Left renal pelvis (tissue), 4 donors: ENCODE measurements at regions not wholly inside any gene's neighbourhood (a gene's known extent, or its start where the extent isn't known, plus 50 kb on each side); places are given as distances from the start of the nearest gene placed in this dataset.

Experiments used
- DNase-seq, 4 donors: peaks; one replicate each; pipeline ENCODE4 v3.0.0-alpha.2; 2013; ENCODE audit warnings: low read depth in 4 of 4, low spot score in 3 of 4

DNA sequence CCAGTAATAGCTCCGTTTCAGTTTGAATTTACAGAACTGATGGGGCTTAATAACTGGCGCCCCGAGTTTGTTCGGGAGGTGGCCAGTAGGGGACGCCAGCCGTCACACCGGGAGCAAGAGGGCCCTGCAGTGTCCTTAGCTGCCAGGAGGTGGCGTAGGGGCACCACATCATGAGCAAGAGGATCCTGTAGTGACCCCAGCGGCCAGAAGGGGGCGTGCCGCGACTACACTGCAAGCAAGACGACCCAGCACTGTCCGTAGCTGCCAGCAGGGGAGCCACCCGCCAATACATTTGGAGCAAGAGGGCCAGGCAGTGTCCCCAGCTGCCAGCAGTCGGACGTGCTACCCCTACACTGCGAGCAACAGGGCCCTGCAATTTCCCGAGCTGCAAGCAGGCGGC, 663.7 kb upstream of the B3GAT1 start:
- DNase-seq: no peak

DNA sequence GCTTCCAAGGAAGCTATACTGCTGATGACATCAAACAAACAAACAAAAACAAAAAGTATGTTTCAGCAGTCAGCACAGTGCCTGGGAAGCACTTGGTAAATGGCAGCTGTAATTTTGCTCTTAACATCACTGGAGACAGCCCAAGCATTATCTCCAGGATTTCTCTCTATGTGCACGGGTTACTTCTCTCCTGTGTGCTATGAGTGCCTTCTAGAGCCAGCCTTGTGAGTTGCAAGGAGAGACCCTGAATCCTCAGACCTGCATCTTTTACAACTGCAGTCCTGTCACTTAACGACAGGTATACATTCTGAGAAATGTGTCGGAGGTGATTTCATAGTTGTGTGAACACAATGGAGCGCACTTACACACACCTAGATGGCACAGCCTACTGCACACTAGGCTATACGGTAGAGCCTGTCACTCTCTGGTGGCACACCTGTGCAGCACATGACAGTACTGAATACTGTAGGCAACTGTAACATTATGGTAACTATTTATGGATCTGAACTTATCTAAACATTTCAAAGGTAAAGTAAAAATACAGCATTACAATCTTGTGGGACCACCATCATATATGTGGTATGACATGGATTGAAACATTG, 662.5 kb upstream of the B3GAT1 start:
- DNase-seq: no peak

DNA sequence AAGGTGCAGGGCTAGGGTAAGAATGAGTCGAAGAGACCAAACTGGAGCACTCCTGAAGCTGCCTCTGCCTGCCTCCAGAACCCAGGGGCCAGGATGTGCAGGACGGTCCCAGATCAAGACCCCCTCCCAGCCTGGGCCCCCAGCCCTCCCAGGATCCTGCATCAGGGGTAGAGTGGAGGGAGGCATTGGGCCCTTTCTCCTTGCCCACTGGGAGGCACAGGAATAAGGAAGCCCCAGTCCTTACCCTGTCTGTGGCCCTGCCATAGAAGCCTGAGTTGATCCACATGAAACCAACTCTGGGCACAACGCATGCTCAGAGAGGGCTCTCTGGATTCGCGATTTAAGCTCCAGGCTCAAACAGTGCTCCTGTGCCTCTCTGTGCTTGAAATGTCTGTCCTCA, 661.8 kb upstream of the B3GAT1 start:
- no peak for DNase-seq

DNA sequence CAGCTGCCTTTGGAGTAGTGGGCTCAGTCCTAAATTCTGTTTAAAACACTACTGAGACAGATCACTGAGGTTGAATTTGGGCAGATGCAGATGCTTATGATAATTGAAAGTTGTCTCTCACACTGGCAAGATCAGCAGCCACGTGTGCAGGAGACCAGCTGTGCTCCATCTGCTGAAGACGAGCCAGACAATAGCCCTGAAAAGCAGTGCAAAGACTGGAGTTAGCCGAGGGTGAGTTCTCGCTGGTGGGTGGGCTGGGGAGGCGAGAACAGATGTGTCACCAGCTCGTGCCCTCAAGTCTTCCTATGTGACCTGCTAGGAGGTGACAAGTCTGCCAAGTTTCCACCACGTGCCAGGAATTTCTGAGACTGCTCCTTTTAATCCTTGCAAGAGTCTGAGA, 661.3 kb upstream of the B3GAT1 start:
- DNase-seq: no peak

DNA sequence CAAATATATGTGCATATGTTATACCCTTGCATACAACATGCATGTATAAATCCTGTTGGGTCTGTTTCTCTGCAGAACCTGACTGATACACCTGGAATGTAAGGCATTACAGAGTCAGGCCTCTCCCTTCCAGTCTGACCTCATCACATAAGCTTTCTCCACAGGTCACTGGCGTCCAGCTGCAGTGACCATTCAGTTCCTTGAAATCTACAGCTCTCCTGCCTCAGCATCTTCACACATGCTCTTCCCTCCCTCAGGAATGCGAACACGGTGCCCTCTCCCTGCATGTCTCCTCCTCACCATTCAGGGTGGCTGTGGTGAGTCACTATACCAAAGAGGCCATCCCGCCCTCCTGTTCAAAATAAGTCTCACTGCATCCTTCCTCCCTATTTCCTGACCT, 657.8 kb upstream of the B3GAT1 start:
- DNase-seq: no peak

DNA sequence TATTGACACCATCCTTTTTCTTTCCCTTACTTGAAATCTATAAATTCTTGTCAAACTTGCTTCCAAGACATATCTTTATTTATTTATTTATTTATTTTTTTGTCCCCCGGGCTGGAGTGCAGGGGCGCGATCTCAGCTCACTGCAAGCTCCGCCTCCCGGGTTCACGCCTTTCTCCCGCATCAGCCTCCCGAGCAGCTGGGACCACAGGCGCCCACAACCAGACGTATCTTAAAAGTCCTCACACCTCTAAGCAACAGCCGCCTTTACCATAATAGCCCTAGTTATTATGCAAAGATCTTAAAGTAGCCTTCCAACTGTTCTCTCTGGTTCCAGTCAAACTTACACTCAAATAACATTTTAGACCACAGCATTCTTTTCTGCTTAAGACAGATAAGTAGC, 657.0 kb upstream of the B3GAT1 start:
- DNase-seq: no peak

DNA sequence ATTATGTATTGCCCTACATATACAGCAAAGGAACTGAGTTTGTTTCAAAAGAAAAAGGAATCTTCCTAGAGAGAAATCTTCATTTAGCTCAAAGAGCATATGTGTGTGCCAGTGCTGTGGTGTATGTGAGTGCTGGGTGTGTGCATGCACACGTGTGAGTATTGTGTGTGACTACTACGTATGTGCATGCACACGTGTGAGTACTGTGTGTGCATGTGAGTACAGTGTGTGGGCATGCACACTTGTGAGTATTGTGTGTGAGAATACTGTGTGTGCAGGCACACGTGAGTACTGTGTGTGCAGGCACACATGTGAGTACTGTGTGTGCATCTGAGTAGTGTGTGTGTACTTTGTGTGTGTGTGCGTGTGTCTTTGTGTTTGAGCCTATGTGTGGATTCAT, 651.0 kb upstream of the B3GAT1 start:
- DNase-seq: no peak

DNA sequence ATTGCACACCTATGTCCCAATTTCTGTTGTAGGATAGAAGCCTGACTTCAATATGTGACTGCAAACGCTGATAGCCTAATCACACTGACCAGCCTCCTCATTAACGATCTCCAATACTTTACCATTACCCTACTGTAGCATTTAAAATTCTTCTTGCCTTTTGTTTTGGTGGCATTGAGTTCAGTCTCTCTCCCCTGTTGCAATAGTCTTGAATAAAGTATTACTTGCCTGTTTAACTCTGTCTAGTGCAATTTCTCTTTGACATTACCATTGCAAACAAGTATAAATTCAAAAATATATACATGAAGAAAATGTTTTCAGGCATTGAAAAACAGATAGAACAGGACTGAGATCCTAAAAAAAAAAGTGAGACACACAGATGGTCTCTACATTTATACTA, 649.1 kb upstream of the B3GAT1 start:
- DNase-seq: no peak

DNA sequence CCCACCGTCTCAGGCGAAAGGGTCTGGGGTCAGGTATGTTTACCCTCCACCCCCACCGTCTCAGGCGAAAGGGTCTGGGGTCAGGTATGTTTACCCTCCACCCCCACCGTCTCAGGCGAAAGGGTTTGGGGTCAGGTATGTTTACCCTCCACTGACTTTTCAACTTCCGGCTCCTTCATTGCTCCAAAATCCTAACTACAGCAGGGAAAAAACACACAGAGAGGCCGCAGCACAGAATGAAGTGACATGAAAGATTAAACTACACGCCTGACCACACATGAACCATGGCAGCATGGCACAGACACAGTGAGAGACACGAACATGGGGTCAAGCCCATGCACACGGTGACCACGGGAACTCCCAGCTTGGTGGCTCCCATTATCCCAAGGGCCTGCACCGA, 634.9 kb upstream of the B3GAT1 start:
- peak in 2 of 4 donors; percentile 12 to 21 for DNase-seq

DNA sequence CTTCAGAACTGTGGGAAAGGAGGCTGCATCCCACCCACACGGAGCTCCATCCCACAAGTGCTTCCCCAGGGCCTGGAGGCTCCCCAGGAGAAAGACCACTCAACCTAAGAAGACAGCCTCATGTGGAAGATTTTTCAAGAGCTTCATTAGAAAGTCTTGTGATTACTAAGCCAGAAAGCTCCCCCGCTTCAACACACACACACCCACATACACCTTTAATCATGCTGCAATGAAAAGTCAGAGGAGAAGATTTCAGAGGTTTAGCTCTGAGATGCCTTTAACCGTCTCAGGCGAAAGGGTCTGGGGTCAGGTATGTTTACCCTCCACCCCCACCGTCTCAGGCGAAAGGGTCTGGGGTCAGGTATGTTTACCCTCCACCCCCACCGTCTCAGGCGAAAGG, 634.5 kb upstream of the B3GAT1 start:
- no peak for DNase-seq

DNA sequence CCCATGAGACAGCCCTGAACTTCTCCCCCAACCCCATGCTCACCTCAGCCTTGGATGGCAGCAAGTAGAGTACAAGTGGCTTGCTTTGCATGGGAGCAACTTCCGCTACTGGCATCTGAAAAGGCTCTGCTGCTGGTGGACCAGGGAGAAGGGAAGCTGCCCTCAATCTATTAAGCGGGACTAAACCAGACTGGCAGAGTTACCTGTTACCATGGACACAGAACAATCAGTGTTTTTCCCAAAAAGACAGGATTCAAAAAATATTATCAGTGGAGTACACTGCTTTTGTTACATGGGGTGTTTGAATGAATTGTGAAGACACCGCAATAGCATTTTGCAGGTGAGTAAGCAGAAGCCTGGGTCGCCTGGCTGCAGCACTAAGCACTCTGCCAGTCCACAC, 631.4 kb upstream of the B3GAT1 start:
- no peak for DNase-seq

DNA sequence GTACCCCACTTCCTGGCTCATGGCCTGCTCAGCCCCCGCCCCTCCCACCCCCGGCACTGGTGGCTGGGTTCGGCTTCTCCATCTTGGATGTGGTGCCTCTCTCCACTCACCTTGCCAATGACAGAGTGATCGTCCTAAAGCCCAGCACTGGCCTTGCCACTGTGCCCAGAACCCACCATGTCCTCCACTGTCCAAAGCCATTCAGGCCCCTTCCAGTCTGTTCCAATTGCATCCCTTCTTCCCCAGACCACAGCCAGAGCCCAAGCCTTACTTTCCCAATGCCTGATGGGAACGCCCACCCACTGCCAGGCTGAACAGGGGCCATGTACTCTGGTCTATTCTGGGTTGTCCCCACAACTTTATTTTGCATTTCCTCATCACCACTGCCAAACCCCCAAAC, 625.8 kb upstream of the B3GAT1 start:
- no peak for DNase-seq

DNA sequence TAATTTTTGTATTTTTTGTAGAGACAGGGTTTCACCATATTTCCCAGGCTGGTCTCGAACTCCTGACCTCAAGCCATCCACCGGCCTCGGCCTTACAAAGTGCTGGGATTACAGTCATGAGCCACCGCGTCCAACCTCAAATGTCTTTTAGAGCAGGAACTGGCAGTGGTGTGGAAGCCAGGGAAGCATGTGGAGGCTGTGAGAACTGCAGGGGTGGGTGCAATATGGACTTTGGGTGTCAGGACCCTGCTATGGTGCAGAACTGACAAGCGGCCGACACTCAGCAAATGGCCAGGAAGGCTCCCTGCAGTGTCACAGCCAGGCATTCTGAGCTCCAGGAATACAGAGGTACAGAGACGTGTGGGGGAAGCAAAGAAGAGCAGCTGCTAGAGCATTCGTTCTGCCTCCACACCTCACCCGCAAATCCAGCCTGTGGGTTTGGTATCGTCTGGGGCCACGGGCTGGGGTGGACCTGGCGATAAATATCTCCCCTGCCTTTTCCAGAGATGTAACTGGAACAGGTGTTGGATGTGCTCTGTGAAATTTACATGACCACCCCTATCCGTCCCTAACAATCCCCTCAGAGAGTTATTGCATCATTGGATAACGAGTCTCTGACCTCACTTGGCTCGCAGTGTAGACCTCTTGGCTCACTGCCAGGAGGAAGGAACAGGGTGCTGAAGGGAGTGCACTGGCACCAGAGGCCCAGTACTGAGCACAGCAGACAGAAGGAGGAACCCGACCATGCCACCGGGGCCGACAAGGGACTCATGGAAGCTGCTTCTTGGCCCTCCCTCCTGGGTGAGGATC, 624.7 kb upstream of the B3GAT1 start:
- no peak for DNase-seq

DNA sequence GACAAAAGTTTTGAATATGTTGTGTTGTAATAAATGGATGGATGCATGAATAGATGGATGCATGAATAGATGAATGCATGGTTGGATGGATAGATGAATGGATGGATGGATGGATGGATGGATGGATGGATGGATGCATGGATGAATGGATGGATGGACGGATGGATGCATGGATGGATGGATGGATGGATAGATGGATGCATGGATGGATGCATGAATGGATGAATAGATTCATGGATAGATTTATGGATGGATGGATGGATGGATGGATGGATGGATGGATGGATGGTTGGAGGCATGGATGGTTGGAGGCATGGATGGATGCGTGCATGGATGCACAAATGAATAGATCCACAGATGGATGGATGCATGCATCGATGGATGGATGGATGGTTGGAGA, 623.2 kb upstream of the B3GAT1 start:
- DNase-seq: no peak

DNA sequence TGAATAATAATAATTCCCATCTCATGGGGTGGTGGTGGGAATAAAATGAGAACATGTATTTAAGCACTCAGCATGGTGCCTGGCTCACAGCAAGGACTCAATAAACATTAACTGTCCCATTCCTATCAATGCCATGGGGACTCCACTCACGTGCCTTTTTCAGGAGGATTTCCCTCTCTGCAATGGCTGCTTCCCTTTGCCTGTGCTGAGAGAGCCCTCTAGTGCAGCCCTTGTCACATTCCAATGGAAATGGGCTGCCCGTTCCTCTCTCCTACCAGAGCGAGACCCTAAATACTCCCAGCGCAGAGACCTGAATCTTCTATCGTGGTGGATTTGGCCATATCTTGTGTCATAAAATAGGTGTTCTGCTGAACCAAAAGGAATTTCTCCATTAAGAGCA, 621.5 kb upstream of the B3GAT1 start:
- DNase-seq: peak in 2 of 4 donors; percentile 41 to 52

DNA sequence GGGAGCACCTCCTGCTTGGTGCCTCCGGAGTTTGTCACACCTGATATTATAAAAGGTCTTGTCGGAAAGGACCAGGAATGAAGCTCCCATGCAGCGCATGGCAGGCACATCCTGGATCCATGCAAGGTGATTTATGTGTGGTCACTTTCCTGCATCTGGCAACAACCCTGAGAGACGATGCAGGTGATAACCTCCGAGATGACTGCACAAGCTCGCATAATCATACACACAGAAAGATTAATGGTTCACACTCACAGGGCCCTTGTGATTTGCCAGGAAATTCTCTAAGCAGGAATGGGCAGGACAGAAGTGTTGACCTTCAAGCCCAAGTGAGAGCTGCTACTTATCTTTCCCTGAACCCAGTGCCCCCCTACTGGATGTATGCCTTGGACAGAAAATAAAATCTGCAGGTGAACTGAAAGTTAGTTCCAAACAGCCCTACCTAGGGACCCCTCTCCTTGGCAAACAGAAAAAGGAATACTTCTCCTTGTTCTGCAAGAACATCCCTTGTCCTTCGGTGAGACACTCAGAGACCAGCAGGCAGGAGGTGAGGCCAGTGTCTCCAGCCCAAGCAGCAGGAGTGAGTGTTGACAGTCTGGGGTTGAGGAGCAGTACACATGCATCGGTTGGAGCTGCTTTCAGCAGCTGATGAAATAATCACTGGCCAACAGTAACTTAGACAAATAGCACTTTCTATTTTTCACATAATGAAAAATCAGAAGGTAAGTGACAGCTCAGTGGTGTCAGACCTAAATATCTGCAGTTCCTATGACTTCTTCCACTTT, 619.4 kb upstream of the B3GAT1 start:
- no peak for DNase-seq

DNA sequence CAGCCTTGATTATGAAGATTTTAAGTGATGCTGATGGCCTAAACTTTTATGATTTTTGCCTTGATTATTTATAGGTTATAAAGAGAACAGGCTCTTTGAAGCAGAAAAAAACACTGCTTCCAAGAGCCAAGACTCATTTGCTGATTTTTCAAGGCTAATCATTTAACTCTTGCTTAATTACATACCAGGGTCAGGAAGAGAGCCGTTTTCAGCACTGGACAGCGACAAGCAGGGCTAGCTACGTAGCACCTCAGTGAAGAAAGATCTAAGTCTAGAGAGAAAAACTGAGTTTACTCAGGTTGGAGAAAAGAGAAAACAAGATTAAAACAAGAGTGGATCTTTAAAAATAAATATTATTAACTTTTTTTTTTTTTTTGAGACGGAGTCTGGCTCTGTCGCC, 615.4 kb upstream of the B3GAT1 start:
- DNase-seq: peak; percentile 65 to 82 (median 75)

DNA sequence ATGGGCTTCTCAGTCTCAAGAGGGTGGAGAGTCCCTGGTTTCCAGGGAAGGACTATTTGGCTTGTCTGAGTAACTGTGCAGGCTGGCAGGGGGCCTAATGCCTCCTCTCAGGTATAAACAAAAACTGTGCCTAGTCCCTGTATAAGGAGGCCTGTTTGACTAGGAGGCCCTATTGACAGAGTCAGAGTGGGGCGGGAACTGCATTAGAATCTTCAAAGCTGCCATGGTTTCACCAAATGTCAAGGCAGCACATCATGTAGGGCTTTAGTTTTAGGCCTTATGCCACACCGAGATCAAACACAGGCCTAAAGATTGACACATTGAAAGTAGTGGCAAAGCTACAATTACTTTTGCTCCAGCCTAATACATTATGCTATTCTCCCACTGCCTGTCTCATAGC, 611.5 kb upstream of the B3GAT1 start:
- no peak for DNase-seq

DNA sequence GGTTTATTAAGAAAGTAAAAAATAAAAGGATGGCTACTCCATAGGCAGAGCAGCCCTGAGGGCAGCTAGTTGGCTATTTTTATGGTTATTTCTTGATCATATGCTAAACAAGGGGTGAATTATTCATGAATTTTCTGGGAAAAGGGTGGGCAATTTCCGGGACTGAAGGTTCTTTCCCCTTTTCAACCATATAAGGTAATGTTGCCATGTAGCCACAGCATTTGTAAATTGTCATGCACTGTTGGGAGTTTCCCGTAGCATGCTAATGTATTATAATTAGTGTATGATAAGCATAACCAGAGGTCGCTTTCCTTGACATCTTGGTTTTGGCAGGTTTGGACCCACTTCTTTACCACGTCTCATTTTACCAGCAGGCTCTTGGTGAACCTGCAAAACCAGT, 610.4 kb upstream of the B3GAT1 start:
- DNase-seq: no peak

DNA sequence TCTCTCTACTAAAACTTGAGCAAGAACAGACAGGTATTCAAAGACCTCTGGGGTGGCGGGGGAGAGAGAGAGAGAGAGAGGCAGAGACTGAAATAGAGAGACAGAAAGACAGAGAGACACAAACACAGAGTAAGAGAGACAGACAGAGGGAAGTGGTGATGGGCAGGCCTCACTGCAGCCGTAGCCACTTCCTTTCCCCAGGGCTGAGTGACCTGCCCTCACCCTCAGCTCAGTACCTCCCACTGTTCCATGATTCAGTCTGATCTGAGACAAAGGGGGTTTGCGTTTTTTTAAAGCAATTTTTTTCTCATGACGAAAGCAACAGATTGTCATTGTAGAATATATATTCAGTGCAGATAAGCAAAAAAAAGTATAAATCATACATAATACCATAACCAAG, 607.9 kb upstream of the B3GAT1 start:
- no peak for DNase-seq

DNA sequence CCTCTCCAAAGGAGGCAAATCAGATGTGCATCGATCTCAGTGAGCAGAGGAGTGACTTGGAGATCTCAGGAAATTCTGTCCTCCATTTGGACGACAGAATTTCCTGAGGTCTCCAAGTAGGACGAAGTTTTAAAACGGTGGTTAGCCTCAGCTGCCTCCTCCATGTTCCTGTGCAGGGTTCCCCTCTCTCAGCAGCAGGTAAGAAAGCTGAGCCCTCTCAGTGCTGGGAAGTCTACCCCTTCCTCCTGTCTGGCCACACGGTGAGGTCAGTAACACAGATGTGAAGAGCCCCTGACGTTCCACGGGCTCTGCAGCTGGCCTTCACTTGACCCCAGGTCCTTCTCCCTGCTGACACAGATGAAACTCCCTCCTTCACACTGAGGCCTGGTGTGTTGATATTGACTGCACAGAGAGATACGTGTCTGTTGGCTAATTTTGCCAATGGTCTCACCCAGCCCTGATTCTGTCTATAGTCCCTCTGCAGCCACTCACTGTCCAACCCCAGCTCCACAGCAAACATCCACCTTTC, 607.4 kb upstream of the B3GAT1 start:
- no peak for DNase-seq

DNA sequence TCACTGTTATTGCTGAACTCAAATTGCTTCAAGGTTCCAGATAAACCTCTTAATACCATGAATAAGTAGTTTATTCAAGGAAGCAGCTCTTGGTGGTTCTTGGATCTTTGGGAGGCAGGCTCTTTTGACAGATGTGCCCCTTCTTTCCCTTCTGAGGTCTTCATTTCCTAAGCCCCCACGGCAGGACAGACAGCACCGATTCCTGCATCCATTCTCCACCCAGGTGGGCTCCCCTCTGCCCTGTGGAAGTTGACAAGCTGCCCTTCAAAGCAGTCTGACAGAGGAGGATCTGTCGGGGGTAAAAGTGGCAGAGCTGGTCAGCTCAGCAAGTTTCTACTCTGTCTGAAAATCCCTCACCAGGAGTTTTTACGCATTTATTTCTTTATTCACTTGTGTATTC, 605.3 kb upstream of the B3GAT1 start:
- no peak for DNase-seq
